ENCODE measurements at regions not wholly inside any gene's neighbourhood (a gene's known extent, or its start where the extent isn't known, plus 50 kb on each side); places are given as distances from the start of the nearest gene placed in this dataset.
A peak's percentile ranks its signal among the peaks of the same experiment; 100 is the strongest.
"Not testable (repeated sequence)": the region's sequence is repeated elsewhere in the genome, so short reads cannot be mapped to it uniquely, and the experiment has no call there.

GRCh38 chr2:107569496-107569895 lies 257.2 kb upstream of the RGPD4 start:
- ChIA-PET CTCF (interaction anchor here (2.0 kb wide), 1 partner anchor 58 kb away, joined by 7 read pairs; no protein-coding TSS in a partner anchor), POLR2A (no interaction called here)
- no peak for TF ChIP-seq CTCF (IDR thresholded peaks at IDR 0.05; ENCODE audit: insufficient read depth, low read depth, low read length)
- Histone ChIP-seq H3K27me3 (ENCODE audit: control insufficient read depth, insufficient read depth, low read length) (no peaks in the 10 kb centered on the region), H3K4me3 (ENCODE audit: low read depth, low read length) (no peak overlapping the region), H3K36me3 (ENCODE audit: control insufficient read depth, insufficient read depth, low read length) (no peaks in the 10 kb centered on the region)
- no peak for DNase-seq (ENCODE audit: low read depth)

- H3K4me3 ChIP-seq (ENCODE audit: low read depth, low read length): no peak overlapping the region
- no peaks in the 10 kb centered on the region for H3K27me3 ChIP-seq (ENCODE audit: control insufficient read depth, insufficient read depth, low read length)
- ChIA-PET POLR2A (no interaction called here), CTCF (interaction anchor here (2.0 kb wide), 1 partner anchor 53 kb away, joined by 4 read pairs; no protein-coding TSS in a partner anchor)
- TF ChIP-seq CTCF (IDR thresholded peaks at IDR 0.05; ENCODE audit: insufficient read depth, low read depth, low read length): no peak
- H3K36me3 ChIP-seq (ENCODE audit: control insufficient read depth, insufficient read depth, low read length): no peaks in the 10 kb centered on the region
- no peak for DNase-seq (ENCODE audit: low read depth)
Observed at GRCh38 chr2:107570876-107571275, 255.8 kb upstream of the RGPD4 start.

GRCh38 chr2:107572890-107573289 lies 253.8 kb upstream of the RGPD4 start:
- not testable (repeated sequence) for H3K4me3 ChIP-seq (ENCODE audit: low read depth, low read length)
- CTCF ChIA-PET: interaction anchor here (1.3 to 2.0 kb wide), 4 partner anchors 9 to 51 kb away, joined by 3 to 4 read pairs (median 4); no protein-coding TSS in a partner anchor

GRCh38 chr2:107576991-107577390 lies 249.7 kb upstream of the RGPD4 start:
- CTCF ChIA-PET: interaction anchor here (0.8 to 1.0 kb wide), 2 partner anchors 50 to 93 kb away, joined by 3 read pairs; no protein-coding TSS in a partner anchor
- DNase-seq (ENCODE audit: low read depth): no peak
- H3K4me3 ChIP-seq (ENCODE audit: low read depth, low read length): no peak overlapping the region
- no peaks in the 10 kb centered on the region for H3K27me3 ChIP-seq (ENCODE audit: control insufficient read depth, insufficient read depth, low read length)
- TF ChIP-seq CTCF (IDR thresholded peaks at IDR 0.05; ENCODE audit: insufficient read depth, low read depth, low read length): no peak
- no peaks in the 10 kb centered on the region for H3K36me3 ChIP-seq (ENCODE audit: control insufficient read depth, insufficient read depth, low read length)
- POLR2A ChIA-PET: no interaction called here

More at GRCh38 chr2:107572890-107573289, 253.8 kb upstream of the RGPD4 start:
- DNase-seq (ENCODE audit: low read depth); H3K36me3 ChIP-seq (ENCODE audit: control insufficient read depth, insufficient read depth, low read length); H3K27me3 ChIP-seq (ENCODE audit: control insufficient read depth, insufficient read depth, low read length); POLR2A ChIA-PET: not testable (repeated sequence)
- peak; percentile 29; the same call in 1 of the 2 replicates for TF ChIP-seq CTCF (IDR thresholded peaks at IDR 0.05; ENCODE audit: insufficient read depth, low read depth, low read length)

GRCh38 chr2:107582487-107582886 lies 244.2 kb upstream of the RGPD4 start:
- TF ChIP-seq CTCF (IDR thresholded peaks at IDR 0.05; ENCODE audit: insufficient read depth, low read depth, low read length): no peak
- H3K27me3 ChIP-seq (ENCODE audit: control insufficient read depth, insufficient read depth, low read length): no peaks in the 10 kb centered on the region
- ChIA-PET CTCF (no interaction called here), POLR2A (no interaction called here)
- no peak overlapping the region for H3K4me3 ChIP-seq (ENCODE audit: low read depth, low read length)
- no peaks in the 10 kb centered on the region for H3K36me3 ChIP-seq (ENCODE audit: control insufficient read depth, insufficient read depth, low read length)
- DNase-seq (ENCODE audit: low read depth): no peak
